RWPE2 (cell line): ENCODE measurements at regions not wholly inside any gene's neighbourhood (a gene's known extent, or its start where the extent isn't known, plus 50 kb on each side); places are given as distances from the start of the nearest gene placed in this dataset.
A peak's percentile ranks its signal among the peaks of the same experiment; 100 is the strongest.

Experiments used
- ATAC-seq: fragments of 200-7000 bp; cut with Tn5 transposase; 3 replicates; pipeline ENCODE4 v1.9.1; 2021; ENCODE audit warnings: low read depth
- DNase-seq: peaks from one replicate; pipeline ENCODE4 v3.0.0-alpha.2; 2020; ENCODE audit warnings: low spot score
- H3K27ac ChIP-seq: fragments of 450-650 bp; 2 replicates; pipeline ENCODE4 v1.5.1; 2017; ENCODE audit warnings: mild to moderate bottlenecking; ENCODE audit not compliant: poor library complexity, severe bottlenecking
- H3K27me3 ChIP-seq: fragments of 250-450 bp; sonication (Bioruptor Pico); 2 replicates; pipeline ENCODE4 v1.5.1; 2021; ENCODE audit warnings: mild to moderate bottlenecking, moderate library complexity; ENCODE audit not compliant: insufficient read depth, poor library complexity, severe bottlenecking
- H3K36me3 ChIP-seq: fragments of 250-450 bp; sonication (Bioruptor Pico); 2 replicates; pipeline ENCODE4 v1.5.1; 2020; ENCODE audit warnings: low read depth, mild to moderate bottlenecking, moderate library complexity
- H3K4me1 ChIP-seq: fragments of 250-450 bp; sonication (Bioruptor Pico); 2 replicates; pipeline ENCODE4 v1.5.1; 2021; ENCODE audit warnings: mild to moderate bottlenecking, moderate library complexity; ENCODE audit not compliant: insufficient read depth, poor library complexity, severe bottlenecking
- H3K4me3 ChIP-seq: fragments of 250-450 bp; sonication (Bioruptor Pico); 2 replicates; pipeline ENCODE4 v1.5.1; 2021; ENCODE audit warnings: mild to moderate bottlenecking, moderate library complexity; ENCODE audit not compliant: severe bottlenecking
- H3K9me3 ChIP-seq: fragments of 250-450 bp; sonication (Bioruptor Pico); 2 replicates; pipeline ENCODE4 v1.5.1; 2021; ENCODE audit warnings: mild to moderate bottlenecking, moderate library complexity; ENCODE audit not compliant: severe bottlenecking
- TF ChIP-seq, protein P1 (sequence below): fragments of 450-650 bp; IDR thresholded peaks from one replicate; pipeline ENCODE4 v1.5.1; 2017; ENCODE audit warnings: mild to moderate bottlenecking, moderate library complexity; ENCODE audit not compliant: poor library complexity, severe bottlenecking

DNA sequence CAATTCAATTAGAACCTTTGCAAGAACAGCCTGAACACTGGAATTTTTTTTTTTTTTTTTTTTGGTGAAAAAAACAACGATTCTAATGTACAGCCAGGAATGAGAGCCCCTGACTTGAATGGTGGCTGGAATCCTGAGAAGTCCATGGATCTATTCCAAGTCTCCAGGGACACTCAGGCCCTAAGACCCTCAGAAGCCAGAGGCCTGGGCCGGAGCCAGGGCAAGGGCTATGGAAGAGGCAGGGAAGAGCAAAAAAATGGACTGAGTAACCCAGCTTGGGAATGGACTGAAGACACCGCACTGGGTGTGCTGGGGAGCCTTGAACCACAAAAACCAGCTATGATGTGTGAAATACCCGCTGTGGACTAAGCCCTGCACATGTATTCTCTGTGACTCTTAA lies 60.3 kb upstream of the LHX1 start:
- ATAC-seq (no peak), DNase-seq (no peak)
- Histone ChIP-seq H3K27ac (no peak overlapping the region), H3K4me3 (no peak overlapping the region), H3K27me3 (no peaks in the 10 kb centered on the region), H3K4me1 (no peaks in the 10 kb centered on the region), H3K36me3 (no peaks in the 10 kb centered on the region), H3K9me3 (peaks cover 4% of the 10 kb centered on the region)
- TF ChIP-seq, protein P1, sequence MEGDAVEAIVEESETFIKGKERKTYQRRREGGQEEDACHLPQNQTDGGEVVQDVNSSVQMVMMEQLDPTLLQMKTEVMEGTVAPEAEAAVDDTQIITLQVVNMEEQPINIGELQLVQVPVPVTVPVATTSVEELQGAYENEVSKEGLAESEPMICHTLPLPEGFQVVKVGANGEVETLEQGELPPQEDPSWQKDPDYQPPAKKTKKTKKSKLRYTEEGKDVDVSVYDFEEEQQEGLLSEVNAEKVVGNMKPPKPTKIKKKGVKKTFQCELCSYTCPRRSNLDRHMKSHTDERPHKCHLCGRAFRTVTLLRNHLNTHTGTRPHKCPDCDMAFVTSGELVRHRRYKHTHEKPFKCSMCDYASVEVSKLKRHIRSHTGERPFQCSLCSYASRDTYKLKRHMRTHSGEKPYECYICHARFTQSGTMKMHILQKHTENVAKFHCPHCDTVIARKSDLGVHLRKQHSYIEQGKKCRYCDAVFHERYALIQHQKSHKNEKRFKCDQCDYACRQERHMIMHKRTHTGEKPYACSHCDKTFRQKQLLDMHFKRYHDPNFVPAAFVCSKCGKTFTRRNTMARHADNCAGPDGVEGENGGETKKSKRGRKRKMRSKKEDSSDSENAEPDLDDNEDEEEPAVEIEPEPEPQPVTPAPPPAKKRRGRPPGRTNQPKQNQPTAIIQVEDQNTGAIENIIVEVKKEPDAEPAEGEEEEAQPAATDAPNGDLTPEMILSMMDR: no peak

DNA sequence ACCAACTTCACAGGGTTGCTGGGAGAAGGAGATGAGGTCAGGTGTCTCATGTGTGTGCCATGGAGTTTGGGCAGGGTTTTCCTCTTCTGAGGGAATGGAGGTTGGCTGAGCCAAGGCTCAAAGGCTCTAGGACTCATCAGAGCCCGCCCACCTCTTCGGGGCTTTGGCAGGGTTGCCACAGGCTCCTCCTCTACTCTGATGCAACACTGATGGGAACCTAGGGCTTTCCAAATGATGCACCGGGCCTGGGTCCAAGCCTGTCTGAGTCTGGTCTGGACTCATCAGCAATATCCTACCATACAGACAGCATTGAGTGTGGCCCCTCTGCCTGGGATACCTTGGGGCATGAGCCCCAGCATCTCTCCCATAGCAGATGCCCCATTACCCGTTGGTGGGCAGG lies 59.5 kb upstream of the LHX1 start:
- no peak for DNase-seq
- no peak overlapping the region for H3K4me3 ChIP-seq
- H3K36me3 ChIP-seq: no peaks in the 10 kb centered on the region
- no peak overlapping the region for H3K27ac ChIP-seq
- TF ChIP-seq, protein P1: no peak
- 0 out of 3 replicates have a peak, but pooled peaks have one; percentile 49 for ATAC-seq
- H3K4me1 ChIP-seq: no peaks in the 10 kb centered on the region
- no peaks in the 10 kb centered on the region for H3K27me3 ChIP-seq
- peaks cover 4% of the 10 kb centered on the region for H3K9me3 ChIP-seq

DNA sequence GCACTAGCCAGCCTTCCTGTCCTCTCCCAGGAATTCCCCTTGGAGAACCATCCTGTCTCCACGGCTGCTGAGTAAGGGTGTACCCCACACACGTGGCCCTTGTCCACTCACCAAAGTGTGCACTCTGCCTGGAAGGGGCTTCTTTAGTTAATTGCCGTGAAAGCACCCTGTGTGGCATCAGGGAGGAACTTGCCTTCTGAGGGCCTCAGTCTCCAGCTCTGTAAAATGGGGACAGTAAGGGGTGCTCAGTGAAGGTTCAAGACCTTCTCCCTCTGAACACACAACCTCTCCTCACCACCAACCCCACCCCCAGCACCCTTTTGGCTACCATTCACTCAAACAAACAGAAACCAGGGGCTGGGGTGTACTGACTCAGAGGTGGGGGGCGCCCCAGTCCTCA lies 59.1 kb upstream of the LHX1 start:
- no peaks in the 10 kb centered on the region for H3K4me1 ChIP-seq
- H3K36me3 ChIP-seq: no peaks in the 10 kb centered on the region
- no peaks in the 10 kb centered on the region for H3K27me3 ChIP-seq
- ATAC-seq (no peak), DNase-seq (no peak)
- TF ChIP-seq, protein P1: no peak
- H3K27ac ChIP-seq: no peak overlapping the region
- H3K4me3 ChIP-seq: no peak overlapping the region
- H3K9me3 ChIP-seq: peaks cover 4% of the 10 kb centered on the region

DNA sequence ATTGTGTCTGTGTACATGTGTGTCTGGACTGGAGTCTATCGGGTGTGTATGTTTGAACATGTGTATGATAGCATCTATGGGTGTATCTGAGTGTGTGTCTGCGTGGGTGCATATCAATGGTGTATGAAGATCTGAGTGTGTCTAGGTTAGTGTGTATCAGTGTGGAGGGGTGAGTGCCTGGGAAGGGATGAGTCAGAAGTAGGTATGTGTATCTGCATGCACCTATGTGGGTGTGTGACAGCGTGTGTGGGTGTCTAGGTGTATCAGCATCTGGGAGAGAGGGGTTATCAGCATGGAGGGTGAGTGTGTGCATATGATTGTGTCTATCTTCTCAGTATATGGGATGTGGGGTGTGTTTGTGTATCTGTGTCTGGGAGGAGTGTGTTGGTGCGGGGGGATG lies 58.2 kb upstream of the LHX1 start:
- ATAC-seq: peak; percentile 40; the same call in 2 of the 3 replicates
- TF ChIP-seq, protein P1: no peak
- Histone ChIP-seq H3K27ac (no peak overlapping the region), H3K4me1 (no peaks in the 10 kb centered on the region), H3K27me3 (no peaks in the 10 kb centered on the region), H3K4me3 (no peak overlapping the region), H3K36me3 (no peaks in the 10 kb centered on the region), H3K9me3 (peaks cover 4% of the 10 kb centered on the region)
- no peak for DNase-seq

DNA sequence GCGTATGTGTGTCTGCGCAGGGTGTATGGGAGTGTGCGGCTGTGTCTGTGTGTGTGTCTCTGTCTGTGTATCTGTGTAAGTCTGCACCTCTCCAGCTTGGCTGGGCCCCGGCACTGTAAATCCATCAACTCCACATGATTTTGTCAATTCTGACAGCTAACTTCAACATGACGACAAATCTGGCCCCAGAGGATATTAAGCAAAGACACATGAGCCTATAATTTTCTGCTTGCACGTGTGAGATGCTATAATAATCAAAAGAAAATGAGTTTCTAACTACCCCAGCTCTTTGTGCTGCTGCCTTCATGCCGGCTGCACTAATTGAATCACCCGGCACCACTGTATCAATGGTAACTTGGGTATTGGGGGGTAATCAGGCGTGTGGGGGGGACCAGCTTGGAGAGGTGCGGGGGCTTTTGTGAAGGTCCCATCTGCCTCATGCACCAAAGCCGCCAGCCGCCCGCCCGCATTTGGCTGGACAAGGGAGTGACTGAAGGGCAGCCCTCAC lies 57.6 kb upstream of the LHX1 start:
- DNase-seq: no peak
- H3K4me3 ChIP-seq: no peak overlapping the region
- H3K9me3 ChIP-seq: peaks cover 4% of the 10 kb centered on the region
- H3K27me3 ChIP-seq: no peaks in the 10 kb centered on the region
- TF ChIP-seq, protein P1: no peak
- no peak overlapping the region for H3K27ac ChIP-seq
- H3K36me3 ChIP-seq: no peaks in the 10 kb centered on the region
- no peak for ATAC-seq
- no peaks in the 10 kb centered on the region for H3K4me1 ChIP-seq
